Fibroblast of skin of right quadriceps (primary cell): ENCODE measurements at regions not wholly inside any gene's neighbourhood (a gene's known extent, or its start where the extent isn't known, plus 50 kb on each side); places are given as distances from the start of the nearest gene placed in this dataset.
"Not testable (repeated sequence)": the region's sequence is repeated elsewhere in the genome, so short reads cannot be mapped to it uniquely, and the experiment has no call there.

ENCODE experiments used
- DNase-seq: peaks from one replicate; pipeline ENCODE4 v3.0.0-alpha.2; 2013

DNA sequence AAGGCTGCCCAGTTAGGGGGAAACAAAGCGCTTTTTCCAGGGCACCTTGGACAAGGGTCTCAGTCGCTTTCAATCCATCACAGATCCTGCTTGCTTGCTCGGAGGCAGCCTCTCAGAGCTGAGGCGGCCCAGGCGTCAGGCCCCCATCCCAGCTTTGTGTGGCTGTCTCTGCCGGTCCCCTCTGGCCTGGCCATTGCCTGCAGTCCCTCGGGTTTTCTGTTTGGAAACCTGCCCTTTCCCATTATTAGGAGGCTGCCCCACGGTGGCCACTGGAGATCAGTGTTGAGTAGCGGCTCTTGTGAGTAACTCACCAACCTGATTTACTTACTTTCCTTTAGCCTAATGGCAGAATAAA is 216.1 kb downstream of the GLRX3 start:
- no peak for DNase-seq

DNA sequence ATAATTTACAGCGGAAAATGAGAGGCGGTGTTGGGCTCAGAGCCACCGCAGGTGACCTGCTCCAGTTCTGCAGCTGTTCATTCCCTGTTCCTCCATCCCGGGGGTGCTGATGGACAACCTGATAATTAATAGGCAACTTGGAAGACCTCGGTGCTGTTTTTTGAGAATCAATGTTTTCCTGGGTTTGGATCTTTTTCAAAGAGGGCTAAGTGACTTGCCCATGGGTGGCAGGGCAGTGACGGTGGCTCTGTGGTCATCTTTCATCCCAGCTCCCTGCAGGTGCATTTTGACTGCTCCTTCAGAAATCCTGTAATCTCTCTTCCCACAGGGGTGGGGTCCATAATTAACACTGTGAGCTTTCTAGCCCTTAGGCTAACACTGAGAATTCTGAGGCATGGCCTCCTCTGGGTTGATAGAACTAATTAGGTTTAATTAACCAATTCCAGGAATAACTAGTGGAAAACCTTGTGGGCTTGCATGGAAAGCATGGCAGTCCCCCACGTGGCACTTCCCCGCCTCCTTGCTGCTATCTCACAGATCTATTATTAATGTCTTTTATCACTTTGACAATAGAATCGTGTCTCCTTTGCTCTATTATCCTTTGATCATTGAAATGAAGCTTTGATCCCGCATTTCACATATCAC is 217.9 kb downstream of the GLRX3 start:
- DNase-seq: no peak

DNA sequence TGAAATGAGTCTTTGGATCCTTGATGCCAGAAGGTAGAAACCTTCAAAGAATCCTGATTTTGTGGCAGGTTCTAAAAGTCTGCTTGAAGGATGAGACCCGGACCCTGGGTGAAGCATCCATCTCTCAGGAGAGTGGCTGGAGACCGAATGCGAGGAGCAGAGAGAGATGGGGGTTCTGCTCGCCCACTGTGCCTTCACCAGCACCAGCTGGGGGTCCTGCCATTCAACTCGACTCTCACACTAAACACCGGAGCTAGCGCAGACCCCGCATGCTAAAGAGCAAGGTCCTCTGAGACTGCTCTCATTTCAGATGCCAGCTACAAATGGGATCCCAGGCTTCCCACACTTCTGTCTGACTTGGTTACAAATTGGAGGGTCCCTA is 218.4 kb downstream of the GLRX3 start:
- no peak for DNase-seq

DNA sequence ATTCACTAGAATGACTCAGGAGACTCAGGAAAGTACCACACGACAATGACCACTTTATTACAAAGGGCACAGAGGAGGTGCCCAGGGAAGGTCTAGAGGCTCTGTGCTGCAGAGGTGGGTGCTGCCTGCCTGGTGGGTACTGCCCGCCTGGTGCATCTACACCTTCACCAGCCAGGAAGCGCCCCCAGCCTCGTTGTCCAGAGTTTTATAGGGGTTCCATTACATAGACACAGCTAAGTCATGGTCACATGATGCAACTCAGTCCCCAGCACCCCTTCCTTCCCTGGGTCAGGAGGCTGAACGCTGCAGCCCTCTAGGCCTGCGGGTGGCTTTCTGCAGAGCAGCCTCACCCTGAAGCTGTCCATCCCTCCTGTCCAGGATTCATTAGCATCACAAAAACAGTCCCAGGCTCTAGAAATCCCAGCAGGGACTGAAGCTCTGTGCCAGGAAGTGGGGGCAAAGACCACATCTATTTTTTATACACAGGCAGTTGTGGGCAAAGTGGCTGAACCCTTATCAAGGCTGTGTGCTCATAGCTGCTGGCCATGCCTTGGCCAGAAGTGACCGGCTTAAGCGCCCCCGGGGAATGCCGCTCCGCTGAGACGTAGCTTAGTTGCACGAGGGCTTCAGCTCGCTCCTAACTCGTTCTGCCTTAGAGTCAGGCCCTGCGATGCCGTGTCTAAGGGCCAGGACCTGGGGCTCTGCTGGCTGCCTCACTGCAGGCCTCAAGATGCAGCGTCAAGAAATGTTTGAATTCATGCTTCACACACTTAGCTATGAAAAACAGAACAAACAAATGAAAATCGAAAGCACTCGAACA is 219.0 kb downstream of the GLRX3 start:
- no peak for DNase-seq

DNA sequence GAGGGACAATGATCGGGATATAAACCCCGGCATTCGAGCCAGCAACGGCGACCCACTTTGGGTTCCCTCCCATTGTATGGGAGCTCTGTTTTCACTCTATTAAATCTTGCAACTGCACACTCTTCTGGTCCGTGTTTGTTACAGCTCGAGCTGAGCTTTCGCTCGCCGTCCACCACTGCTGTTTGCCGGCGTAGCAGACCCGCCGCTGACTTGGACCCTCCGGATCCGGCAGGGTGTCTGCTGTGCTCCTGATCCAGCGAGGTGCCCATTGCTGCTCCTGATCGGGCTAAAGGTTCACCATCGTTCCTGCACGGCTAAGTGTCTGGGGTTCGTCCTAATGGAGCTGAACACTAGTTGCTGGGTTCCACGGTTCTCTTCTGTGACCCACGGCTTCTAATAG is 220.2 kb downstream of the GLRX3 start:
- DNase-seq: not testable (repeated sequence)

DNA sequence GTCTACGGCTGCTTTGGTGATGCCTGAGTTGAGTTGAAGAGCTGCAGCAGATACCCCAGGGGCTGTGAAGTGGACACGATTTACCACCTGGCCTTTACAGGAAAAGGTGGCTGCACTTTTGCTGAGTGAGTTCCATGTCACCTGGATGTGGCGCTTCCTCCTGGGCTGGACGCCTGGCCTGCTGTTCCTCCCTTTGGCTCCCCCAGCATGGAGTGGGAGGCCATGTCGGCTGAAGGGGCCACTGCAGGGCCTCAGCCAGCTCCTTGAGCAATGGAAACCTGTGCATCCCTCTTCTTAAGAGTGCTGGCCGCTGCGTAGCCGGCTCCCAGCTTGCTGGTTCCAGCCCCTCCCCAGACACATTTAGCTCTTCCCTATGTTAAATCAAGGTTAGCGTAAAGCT is 221.0 kb downstream of the GLRX3 start:
- no peak for DNase-seq

DNA sequence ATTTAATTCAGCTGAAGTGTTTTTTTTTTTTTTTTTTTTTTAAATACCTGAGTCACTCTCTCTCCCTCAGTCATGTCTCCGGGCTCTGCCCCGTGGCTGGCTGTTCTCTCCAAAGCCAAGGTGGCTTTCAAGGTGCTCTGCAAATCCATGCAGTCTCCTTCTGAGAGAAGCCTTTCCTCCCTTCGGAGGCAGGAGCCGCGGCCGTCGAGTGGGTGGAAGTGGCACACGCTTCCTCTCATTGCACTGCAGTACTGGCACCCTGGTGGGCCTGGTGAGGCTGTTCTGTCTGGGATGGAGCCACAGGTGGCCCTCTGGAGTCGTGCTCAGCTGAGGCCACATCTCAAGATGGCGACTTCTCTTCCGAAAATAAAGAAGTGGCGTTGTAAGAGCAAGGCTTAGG is 221.8 kb downstream of the GLRX3 start:
- DNase-seq: no peak

DNA sequence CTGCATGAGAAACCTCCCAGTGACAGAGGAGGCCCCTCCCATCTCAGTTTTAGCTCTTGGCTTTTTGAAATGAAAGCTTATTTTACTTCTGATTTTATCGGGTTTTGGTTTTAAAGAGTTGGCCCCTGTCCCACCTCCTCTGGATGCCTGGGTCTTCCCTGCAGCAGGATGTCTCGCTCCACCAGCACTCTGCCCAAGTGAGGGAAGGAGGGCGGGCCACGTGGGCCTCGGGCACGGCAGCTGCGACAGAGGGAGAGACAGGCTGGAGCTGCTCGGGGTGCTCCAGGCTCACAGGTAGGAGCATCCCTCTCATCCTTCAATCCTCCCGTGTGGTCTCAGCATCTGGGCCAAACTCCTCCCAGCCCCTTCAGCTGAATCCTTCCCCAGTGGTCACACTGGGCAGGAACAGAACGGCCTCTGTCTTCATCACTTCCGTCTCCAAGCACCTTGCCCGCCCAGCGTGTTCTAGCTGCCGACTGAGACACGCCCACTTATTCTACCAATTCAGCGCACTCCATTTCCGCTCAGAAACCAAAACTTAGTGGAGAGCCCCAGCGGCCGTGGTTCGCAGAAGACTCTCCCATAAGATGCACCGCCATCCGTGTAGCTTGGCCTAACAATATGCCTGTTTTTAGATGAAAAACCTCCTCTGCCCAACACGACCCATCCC is 222.9 kb downstream of the GLRX3 start:
- DNase-seq: no peak

DNA sequence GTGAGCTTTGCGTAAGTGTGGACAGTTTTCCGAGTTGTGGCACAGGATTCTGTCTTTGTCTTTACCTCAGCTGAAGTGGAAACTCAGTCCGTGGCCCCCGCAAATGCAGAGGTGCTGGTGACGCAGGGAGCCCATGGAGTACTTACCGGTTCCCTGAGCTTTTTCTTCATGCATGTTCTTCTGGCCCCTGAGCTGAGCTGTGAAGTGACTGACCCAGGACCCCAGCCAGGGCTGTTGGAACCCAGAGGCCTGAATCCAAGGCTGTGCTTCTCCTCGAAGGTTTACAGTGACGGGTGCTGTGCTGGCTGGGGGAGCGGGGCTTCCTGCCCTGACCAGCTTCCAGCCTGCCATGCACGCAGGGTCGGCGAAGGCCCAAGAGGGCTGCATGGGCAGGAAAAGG is 223.5 kb downstream of the GLRX3 start:
- no peak for DNase-seq

DNA sequence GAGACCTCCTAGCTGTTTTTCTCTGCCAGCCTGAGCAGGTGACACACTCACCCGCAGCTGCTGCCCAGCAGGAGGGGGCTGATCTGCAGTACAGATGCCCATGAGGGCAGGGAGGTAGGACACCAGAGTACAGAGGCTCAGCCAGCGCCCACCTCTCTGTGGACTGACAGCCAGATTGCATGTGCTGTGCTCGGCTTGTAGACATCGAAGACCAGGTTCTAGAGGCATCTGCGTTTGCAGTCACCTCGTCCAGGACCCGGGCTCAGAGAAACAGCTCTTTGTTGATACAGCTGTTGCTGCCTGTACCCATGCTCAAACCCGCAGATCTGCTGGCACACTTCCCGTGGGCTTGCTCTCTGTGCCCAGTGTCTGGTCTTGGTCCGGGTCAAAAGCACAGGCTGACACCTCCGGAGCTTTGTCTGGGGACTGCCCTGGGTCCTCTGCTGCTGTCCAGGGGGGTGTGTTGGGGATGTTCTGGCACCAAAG is 224.7 kb downstream of the GLRX3 start:
- DNase-seq: no peak

DNA sequence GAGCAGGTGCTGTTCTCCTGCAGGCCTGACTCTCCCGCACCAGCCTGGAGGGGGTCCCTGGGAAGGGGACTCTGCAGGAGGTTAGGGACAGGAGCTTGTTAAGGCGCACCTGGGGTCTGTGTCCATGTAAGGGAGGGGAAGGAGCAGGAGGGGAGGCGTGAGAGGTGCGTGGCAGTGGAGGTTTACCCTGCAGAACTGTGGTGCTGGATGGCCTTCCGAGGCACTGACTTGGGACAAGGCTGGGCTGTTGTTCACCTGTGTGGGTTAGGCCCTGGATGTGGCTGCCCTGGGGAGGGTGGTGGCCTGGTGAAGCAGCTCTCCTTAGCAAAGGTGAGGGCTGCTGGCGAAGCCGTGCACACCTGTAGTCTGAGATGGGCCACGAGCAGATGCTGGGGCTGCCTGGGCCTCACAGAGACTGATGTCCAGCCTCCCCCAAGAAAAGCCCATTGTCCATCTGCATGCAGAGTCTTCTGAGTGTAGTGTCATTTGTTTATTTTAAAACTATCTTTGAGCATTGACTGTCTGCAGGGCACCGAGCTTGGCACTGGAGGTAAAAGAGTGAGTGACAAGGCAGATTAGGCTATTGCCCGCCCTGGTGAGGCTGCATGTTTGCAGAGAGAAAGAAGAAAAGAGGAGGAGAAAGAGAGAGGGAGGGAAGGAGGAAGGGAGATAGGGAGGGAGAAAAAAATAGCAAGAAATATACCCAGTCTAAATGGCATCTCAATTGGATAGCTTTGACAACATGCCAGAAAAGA is 225.3 kb downstream of the GLRX3 start:
- no peak for DNase-seq

DNA sequence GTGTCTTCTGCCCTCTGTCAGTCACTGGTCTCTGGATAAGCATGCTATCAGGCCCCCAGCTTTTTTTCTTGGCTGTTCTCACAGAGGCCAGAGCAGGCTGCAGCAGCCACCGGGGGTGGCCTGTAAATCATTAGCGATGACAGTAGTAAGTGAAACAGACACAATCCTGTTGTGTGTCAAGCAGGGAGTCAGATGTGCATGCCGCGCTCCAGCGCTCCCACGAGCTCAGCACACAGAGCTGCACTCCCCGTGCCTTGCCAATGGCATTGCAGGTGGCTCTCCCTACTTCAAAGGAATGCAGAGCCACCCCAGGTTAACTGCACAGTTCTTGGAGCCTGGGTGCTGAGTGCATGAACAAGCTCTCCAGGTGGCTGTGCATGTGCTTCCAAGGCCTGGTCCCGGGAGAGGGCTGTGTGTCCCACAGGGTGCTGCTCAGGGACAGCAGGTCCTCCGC is 226.1 kb downstream of the GLRX3 start:
- DNase-seq: no peak

DNA sequence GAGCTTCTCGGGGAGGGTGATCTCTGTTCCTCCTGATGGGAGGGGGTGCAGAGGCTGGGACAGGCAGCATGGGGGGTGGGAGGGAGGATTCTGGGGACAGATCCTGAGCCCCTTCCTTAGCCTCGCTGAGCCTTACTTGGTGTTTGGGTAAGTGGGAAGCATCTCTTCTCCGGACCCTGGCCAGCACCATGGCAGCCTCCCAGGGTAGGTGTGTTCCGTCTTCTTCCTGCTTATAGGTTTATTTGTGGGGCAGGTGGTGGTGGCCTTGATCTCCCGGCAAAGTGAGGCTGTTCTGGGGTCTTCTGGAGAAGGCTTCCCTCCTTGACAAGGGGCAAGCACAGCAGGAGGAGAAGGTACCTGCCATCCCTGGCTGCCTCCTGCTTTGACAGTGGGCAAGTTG is 226.9 kb downstream of the GLRX3 start:
- DNase-seq: no peak

DNA sequence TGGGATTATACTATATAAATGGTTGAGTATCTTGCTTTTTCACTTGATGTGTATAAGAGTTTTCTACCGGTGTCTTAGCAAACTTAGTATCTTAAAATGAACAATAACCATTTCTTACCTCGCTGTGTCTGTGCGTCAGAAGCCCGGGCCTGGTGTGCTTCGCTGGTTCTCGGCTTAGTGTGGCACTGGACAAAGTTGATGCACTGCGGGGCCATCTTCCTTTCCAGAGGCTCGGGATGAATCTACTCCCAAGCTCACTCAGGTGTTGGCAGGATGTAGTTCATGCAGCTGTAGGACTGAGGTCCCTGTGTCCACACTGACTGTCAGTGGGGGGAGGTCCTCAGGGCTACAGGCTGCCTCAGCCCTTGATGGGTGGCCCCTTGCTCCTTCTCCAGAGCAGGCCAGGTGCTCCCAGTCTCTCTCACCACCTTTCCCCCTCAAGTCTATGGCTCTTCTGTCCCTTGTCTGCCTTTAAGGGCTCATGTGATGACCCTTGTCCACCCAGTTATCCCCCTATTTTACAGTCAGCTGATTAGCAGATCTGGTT is 227.8 kb downstream of the GLRX3 start:
- DNase-seq: no peak

DNA sequence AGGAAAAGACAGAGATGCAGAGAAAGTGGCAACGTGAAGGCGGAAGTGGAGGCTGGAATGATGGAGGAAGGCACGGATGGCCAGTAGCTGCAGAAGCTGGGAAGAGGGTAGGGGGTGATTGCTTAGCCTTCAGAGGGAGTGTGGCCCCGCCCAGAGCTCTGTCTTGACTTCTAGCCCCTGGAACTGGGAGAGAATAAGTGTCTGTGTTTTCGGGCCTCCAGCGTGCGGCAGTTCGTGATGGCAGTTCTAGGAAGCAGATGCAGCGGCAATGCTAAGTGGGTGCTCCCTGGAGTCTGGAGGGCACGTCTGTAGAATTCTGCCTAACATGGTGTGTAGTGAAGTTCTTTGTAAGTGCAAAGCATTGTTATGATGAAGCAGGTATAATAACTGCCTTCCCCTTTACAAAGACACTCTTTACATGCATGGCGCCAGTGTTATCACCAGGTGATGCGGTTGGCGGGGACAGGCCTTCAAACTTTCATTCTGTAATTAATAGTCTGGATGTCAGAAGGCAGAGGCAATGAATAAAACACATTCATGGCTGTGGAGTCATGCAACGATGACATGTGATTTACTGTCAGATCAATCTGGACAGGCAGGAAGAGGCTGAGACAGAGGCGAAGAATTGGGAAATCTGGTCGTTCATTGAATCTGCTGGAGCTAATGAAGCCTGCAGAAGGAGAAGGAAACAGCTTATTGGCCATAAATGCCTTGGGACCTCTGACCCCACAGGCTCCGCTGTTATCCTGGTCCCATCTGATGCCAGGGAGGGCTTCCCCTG is 228.6 kb downstream of the GLRX3 start:
- no peak for DNase-seq

DNA sequence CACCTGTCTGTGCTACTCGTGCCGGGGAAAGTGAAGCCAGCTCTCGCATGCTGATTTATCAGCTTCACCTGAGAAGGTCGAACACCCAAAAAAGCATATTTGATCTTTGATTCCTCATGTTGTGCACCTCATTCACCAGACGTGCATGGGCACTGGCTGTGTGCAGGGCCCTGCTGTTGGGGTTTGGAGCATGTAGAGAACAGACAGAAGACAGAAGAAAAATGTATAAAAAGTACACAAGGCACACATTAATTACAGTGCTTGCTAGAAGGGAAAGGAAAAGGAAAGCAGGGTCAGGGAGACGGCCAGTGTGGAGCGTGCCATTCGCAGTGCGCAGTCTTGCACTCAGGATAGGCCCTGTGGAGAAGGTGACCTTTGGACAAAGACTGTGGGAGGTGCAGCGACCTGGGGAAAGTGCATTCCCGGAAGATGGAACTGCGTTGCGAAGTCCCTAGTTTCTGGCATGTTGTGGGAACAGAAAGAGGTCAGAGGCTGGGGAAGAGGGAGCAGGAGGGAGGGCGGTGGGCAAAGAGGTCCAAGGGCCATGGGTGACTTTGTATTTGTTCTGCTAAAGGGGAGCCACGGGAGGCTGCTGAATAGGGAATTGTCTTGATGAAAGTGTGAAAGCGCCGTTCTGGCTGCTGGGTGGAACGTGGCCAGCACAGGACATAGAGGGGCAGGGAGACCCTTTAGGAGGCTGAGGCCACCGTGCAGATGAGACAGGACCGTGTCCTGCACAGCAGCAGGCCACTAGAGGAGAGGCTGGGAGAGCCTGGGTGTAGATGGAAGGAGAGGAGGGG is 232.8 kb downstream of the GLRX3 start:
- DNase-seq: no peak

DNA sequence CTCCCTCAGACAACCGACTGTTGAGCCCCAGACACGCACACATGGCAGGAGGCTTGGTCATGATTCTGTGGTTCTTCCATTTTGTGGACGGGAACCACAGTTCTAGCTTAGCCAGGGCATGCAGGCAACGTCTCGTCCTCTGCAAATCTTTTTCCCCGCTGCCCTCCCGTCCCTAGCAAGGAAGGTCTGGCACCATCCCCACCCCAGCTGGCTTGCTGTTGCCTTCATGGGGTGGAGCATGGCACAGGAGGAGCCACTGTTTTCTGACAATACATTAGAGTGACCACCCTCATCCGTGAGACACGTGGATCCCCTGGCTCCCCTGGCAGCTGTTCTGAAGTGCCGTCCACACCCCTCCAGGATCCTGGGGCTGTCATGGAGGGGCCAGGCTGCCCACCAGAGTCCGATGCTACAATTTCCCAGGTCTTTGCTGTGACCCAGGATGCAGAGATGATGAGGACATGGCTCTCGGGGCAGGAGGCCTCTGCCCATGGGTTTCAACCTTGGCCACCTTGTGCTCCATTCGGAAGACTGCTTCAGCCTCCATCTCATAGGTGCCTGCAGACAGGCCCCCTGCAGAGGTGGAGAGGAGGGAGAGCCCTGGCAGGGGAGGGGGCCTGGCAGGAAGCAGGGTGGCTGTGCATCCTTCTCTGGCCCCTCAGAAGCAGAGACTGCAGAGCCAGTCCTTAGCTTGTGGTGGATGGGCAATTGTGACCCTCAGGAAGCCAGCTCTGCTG is 233.6 kb downstream of the GLRX3 start:
- DNase-seq: no peak

DNA sequence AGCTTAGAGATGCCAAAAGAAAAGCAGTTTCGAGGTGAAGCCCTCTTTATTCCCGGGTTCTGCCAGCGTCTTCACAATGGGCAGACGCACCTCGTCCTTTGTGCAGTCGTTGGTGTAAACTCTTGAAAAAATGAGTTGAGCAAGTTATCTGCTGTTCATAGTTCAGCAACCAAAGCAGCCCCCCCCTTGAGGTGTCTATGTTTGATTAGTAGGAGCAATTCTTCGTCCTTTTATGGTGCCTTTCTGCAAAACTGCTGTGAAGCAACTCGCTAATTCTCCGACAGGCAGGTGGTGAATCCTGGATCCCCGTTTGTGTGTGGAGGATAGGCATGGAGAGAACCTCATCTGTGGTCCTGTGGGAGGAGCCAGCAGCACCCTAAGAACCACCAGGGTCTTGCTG is 234.5 kb downstream of the GLRX3 start:
- DNase-seq: no peak

DNA sequence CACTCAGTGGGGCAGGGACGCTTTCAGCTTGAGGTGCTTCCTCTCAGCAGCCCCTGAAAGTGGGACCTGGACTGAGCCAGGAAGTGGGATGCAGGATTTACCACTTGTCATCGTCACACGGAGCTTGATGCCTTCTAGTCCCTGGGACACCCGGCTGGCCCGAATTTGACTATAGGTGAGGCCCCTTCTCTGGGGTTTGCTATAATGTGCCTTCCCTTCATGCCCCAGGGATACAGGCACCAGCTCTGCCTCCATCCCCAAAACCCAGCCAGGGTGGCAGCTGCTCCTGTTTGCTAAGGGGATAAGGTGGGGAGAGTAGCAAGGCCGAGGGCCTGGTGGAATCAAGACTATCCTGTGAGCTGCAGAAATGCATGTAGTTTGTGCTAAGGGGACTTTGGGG is 235.0 kb downstream of the GLRX3 start:
- no peak for DNase-seq

DNA sequence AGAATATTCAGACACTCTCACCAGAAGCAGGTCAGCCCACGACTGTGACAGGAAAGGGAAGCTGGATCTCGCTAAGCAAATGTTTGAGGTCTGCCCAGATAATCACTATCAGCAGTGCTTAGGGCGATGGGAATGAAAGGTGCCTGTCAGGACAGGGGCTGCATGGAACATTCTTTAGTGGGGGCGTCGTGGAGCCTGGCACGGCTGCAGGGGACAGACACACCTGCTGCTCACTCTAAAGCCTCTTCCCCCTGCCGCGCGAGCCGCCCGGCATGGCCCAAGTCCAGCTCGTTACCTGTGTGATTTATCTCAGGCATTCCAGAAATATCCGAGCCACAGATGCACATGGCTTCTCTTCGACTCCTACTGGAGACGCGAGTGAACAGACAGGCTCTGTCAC is 235.5 kb downstream of the GLRX3 start:
- DNase-seq: no peak

DNA sequence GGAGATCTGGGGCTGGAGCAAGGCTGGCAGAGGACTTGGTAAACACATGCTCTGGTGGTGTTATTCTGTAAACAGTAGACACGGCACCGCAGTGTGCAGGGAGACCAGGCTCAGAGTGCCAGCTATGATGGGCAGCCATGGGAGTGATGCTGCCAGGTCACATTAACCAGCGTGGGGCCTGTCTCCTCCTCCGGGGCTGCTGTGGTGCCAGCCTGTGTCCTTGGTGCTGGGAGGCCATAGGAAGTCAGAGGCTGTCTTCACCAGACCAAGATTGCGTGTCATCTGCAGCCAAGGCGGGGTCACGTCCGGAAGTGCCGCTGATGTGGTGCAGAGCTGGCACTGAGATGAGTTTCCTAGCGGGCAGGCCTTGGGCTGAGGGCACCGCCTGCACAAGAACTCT is 236.0 kb downstream of the GLRX3 start:
- DNase-seq: no peak
